Stimulated activated CD4-positive, alpha-beta T cell treated with anti-CD3 and anti-CD28 coated beads, Interleukin-1b, Interleukin-23, amount 100 ng/mL, for 48 hours (primary cell): ENCODE measurements at regions not wholly inside any gene's neighbourhood (a gene's known extent, or its start where the extent isn't known, plus 50 kb on each side); places are given as distances from the start of the nearest gene placed in this dataset.

Source experiments
- DNase-seq: peaks from one replicate; pipeline ENCODE4 v3.0.0-alpha.2; 2020

- DNase-seq, result no peak
Observed at GRCh38 chr7:42858570-42858969, 53.3 kb downstream of the C7orf25 start.

GRCh38 chr7:42856605-42856987 lies 55.3 kb downstream of the C7orf25 start:
- DNase-seq, result no peak

DNA sequence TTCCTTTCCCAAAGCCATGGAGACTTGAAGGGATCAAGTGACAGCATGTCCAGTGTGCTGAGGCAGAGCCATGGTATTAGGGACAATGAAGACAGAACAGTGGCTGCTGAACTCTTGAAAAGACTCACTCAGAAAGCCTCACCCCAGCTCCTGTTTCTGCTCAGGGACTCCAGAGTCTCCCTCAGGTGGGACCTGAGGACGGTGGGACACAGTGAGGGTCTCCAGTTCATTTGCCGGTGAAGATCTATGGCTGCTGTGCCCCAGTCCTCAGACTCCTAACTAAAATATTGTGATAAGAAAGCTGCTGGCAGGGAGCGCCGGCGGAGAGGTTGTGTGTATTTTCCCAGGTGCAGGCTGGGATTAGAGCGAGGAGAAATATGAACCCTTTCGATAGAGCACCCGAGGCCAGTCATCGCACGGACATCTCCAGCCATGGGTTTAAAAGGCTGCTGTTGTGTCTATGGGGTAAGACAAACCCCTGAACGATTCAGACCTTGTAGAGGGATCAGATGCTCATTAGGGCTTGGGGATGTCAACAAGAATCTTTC lies 57.2 kb downstream of the C7orf25 start:
- DNase-seq, result no peak

- DNase-seq, result no peak
Observed at GRCh38 chr7:42852531-42852930, 59.3 kb downstream of the C7orf25 start.

DNA sequence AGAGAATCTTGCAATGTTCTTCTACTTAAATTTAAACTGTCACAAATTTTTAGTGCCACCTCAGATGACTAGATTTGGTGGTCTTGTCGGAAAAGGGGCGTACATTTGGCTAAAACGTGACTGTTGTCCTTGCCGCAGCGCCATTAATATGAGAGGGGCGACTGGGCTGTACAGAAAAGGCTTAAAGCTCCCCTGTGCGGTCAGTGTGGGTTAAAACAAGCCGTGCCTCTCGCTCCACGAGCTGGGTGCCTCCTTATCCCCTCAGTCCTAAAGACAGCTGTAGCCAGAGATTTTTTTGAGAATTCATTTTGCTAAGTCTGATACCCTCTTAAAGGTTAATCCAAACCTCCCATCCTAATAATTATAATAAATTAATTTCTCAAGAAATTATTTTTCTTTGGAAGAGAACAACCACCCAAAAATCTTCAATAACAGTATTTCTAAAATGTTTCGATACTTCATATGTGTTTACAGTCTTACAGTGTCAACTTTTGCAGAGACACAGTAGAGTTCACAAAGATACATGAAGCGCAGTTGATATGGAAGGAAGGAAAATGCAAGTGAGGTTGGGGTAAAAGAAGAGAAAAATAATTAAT lies 68.6 kb downstream of the C7orf25 start:
- DNase-seq, result peak; percentile 3

DNA sequence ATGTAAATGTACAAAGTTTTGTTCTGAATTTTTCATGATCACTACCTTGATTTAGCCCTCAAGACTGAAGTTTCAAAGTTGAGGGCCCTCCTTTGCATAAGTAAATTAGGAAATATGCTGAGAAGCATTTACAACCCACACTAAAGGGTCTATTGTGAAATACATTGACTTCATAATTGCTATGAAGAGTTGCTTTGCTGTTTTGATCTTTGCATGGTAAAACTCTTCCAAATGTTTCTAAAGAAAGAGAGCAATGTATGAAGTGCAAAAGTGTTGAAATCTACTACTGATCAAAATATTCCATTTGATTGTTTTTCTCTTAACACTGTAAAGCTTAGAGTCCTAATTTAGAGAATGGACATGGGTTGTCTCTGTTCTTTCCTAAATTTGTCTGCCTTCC lies 77.2 kb downstream of the C7orf25 start:
- DNase-seq, result no peak

- DNase-seq, result no peak
Observed at GRCh38 chr7:42833411-42833810, 78.5 kb downstream of the C7orf25 start.

GRCh38 chr7:42832667-42833066 lies 79.2 kb downstream of the C7orf25 start:
- no peak for DNase-seq

DNA sequence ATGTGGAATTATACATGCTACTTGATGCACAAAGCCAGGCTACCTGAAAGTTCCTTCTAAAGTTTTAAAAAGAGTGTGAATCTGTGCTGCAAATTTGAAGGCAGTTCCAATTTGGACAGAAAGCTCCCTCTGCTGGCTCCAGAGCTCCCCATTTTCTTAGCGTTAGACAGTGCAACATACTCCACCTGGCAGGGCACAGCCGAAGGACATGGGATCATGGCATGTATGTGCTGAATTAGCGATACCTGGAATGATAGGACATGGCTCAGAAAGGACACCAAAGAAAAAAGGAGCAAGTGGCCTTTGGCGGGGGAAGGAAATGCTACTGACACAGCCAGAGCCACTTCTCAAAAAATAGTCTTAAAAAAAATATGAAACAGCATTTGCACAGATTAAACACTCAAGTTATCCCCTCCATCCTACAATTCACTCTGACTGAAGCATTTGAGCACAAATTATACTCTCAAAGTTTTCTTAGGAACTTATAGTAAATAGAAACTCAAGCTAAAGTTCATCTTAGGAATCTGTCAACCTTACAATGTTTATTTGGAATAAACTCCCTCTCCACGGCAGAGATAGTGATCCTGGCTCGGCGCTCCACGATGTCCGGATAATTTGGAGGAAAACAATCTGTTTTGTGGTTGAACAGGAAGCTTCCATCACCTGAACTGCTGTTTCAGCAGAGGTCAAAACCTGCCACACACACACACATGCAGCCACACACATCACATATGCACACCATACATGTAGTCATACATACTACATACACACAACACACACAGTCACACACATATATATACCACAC lies 80.0 kb downstream of the C7orf25 start:
- no peak for DNase-seq

GRCh38 chr7:42831006-42831717 lies 80.7 kb downstream of the C7orf25 start:
- no peak for DNase-seq

DNA sequence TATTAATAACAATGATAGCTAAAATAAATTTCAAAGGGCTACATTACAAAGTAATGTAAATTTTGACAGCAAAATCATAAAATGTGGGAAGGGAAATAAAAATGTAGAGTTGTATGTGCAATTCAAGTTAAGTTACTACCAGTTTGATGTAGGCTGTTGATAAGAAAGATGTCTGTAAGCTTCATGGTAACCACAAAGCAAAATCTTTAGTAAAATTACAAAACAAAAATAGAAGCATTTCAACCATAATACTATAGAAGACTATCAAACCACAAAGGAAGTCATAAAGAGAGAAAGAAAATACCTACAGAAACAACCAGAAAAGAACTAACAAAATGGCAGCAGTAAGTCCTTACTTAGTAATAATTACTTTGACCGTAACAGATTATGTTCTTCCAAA lies 99.1 kb downstream of the C7orf25 start:
- no peak for DNase-seq

GRCh38 chr7:42805601-42806000 lies 106.3 kb downstream of the C7orf25 start:
- no peak for DNase-seq

DNA sequence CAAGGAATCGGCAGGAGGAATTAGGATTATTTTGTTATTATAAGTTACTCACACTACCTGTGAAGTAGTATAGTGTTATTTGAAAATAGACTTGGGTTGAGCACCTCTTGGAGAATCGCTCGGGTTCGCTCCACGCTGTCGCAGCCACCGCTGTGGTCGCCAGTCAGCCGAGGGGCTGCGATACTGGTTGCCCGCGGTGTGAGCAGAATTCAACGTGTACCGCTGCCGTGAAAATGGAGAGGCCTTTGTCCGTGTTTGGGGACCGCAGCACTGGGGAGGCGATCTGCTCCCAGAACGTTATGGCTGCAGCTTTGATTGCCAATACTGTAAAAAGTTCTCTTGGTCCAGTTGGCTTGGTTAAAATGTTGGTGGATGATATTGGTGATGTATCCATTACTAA lies 117.2 kb downstream of the C7orf25 start:
- no peak for DNase-seq

DNA sequence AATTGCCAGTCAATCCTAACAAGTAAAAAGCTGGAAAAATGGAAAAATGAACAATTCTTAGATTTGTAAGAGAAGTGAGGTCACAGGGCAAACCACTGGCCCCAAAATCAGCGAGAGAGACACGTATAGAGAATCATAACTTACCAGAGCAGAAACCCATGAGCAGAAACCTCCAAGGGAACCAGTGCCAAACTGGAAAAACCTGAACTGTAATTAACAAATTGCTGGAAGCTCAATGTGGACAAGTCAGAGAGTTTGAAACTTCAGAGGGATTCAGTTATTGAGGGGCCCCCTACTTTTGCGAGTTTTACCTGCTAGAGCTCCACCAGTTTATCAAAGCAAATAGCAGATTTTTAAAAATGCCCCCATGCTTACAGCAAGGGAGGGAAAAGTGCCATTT lies 119.0 kb downstream of the C7orf25 start:
- no peak for DNase-seq

DNA sequence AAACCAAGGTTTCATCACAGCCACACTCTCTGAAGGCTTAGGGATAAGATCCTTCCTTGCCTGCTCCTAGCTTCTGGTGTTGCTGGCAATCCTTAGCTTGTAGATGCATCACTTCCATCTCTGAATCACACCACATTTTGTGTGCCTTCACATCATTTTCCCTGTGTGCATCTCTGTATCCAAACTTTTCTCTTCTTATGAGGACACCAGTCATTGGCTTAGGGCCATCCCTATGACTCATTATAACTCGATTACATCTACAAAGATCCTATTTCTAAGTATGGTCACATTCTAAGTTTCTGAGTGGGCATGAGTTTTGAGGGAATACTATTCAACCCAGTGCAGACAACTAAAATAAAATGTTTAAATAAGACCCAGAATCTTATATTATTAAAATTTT lies 121.7 kb downstream of the C7orf25 start:
- DNase-seq, result no peak

GRCh38 chr7:42774436-42774835 lies 137.4 kb downstream of the C7orf25 start:
- DNase-seq, result no peak

- DNase-seq, result no peak
Observed at GRCh38 chr7:42770114-42770513, 141.8 kb downstream of the C7orf25 start.

GRCh38 chr7:42768045-42768444 lies 143.8 kb downstream of the C7orf25 start:
- no peak for DNase-seq

DNA sequence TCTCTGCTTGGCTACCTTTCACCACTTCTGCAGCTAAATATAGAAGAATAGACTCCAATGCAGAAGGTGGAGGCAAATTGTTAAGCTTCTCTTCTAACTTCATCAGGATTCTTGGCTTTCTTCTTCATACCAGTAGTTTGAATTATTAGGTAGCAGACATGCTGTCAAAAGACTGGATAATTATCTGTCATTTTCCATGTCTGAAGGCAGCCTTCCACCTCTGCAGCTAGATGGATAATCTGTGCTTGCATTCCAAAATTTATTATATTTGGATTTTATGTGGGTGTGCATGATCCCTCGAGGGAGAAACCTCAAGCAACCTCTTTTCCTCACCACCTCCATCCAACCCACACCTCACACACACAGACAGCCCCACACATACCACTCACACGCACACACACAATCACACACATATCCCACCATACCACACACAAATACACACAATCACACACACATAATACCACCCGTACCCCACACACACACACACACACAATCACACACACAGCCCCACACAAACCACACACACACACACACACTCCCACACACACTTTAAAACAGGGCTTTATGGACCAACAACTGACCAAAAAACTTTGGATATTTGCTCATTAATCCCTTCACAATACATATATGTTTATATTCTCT lies 145.0 kb downstream of the C7orf25 start:
- no peak for DNase-seq

DNA sequence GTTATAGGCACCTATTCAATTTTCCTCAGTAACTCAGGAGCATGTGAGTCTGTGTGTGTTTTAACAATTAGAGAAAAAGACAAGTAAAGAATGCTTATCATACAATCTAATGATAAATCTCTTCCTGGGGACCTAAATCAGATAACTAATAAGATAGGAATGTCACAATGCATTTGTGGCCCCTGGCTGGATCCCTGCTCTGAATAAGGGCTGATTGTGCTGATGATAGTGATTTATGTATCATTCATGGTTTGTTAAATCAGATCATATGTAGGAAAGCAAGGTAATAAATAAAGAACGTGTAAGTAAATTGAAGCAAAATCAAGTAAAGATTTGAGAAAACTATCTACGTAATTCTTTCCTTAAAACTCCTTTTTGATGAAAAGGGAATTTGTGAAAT lies 145.9 kb downstream of the C7orf25 start:
- no peak for DNase-seq

GRCh38 chr7:42763137-42763551 lies 148.7 kb downstream of the C7orf25 start:
- DNase-seq, result peak; percentile 6

- DNase-seq, result no peak
Observed at GRCh38 chr7:42761486-42761885, 150.4 kb downstream of the C7orf25 start.

DNA sequence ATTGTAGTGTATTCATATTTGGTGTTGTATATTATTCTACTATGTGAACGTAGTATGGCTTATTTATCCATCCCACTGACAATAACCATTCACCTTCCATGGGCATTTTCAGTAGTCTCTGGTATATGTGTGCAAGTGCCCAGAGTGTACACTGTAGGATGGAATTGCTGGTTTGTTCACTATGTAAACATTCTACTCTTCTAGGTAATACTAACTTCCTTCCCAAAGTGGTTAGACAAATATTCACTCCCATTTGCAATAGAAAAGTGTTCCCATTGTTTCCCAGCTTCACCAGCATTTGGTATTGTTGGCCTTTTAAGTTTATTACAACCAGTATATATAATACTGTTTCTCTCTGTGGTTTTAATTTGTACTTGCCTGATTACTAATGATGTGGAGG lies 153.7 kb downstream of the C7orf25 start:
- no peak for DNase-seq
